ENCODE measurements at regions not wholly inside any gene's neighbourhood (a gene's known extent, or its start where the extent isn't known, plus 50 kb on each side); places are given as distances from the start of the nearest gene placed in this dataset.
A peak's percentile ranks its signal among the peaks of the same experiment; 100 is the strongest.
"Not testable (repeated sequence)": the region's sequence is repeated elsewhere in the genome, so short reads cannot be mapped to it uniquely, and the experiment has no call there.

GRCh38 chr2:190742431-190742830 is 93.5 kb downstream of the NAB1 start:
- DNase-seq: no peak

- no peak for DNase-seq
Measured at GRCh38 chr2:190744041-190744440, 95.2 kb downstream of the NAB1 start.

DNA sequence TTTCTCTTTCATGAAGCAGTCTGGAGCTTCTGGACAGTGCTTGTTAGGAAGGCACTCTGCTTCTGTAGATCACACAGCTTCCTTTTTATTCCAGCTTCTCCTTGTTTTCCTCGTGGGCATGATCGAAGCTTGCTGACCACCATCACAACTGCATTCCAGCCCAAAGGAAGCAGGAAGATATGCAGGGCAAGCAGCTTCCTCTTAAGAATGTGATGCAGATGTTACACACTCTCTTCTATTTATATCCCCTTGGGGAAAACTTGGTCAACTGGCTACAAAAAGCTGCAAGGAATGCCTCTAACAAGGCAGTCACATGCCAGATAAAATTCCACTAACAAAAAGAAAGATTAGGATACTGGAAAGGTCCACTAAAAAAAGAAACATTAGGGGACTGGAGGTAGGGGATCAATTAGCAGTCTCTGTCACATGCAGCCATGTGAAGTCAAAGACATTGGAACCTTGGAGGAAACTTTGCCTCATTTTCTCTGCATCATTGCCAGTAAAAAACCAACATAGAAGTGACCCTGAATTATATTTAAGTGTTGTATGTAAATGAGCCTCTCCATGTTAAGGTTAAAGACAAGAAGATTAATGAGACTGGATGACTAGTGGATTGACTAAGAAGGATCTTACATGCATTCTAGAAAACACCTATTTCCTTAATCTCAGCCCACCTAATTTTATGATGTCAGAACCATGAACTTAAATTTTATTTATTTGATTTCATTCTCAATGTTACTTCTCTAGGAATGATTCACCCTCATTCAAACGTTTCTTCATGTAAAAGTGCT is 98.3 kb downstream of the NAB1 start:
- no peak for DNase-seq

DNA sequence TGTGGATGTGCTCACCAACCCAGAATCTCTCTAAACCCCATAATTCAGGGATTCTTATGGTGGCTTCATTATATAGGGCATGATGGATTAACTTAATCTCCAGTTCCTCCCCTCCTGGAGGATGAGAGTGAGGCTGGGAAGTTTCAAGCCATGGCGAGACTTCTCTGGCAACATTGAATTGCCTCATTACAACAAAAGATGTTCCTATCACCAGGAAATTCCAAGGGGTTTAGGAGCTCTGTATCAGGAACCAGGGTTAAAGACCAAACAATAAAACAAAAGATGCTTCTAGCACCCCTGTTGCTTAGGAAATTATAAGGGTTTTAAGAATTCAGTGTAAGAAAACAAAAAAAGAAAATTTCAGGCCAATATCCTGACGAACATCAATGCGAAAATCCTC is 100.1 kb downstream of the NAB1 start:
- DNase-seq: no peak

DNA sequence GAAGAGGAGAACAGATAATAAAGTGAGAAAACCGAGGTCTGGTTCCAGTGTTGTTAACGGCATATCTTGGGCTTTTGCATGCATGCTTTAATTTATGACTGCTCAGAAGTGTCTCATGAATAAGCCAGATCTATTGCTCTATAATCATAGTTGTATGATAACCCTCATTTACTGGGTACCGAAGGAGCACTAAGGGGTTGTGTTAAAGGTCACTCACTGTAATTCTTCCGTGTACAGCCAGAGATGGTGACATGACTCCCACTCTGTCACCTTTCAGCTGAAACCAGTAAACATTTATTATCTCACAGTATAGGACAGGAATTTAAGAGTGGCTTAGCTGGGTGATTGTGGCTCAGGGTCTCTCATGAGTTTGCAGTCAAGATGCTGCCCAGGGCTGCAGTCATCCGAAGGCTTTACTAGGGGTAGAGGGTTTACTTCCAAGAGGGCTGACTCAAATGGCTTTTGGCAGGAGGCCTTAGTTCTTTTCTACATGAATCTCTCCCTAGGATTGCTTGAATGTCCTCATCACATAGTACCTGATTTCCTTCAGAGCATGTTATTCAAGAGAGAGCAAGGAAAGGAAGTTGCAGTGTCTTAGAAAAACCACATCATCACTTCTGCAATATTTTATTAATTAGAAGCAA is 107.0 kb downstream of the NAB1 start:
- DNase-seq: no peak

DNA sequence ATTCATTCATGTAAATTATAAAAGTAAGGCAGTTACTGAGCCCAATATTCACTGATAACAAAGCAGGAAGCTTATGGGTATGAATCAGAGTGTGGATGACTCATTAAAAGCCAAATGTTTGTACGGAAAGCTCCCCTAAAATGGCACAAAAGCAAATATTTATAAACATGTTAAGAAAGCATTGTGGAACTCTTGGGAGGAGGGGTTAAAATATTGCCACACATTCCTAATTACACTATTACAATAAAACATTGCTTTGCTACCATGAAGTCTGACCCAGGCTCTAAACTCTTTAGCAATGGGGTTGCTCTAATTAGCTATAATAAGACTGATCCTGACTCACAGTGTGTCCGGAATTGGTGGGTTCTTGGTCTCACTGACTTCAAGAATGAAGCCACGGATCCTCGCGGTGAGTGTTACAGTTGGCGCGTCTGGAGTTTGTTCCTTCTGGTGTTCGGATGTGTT is 110.9 kb downstream of the NAB1 start:
- no peak for DNase-seq

DNA sequence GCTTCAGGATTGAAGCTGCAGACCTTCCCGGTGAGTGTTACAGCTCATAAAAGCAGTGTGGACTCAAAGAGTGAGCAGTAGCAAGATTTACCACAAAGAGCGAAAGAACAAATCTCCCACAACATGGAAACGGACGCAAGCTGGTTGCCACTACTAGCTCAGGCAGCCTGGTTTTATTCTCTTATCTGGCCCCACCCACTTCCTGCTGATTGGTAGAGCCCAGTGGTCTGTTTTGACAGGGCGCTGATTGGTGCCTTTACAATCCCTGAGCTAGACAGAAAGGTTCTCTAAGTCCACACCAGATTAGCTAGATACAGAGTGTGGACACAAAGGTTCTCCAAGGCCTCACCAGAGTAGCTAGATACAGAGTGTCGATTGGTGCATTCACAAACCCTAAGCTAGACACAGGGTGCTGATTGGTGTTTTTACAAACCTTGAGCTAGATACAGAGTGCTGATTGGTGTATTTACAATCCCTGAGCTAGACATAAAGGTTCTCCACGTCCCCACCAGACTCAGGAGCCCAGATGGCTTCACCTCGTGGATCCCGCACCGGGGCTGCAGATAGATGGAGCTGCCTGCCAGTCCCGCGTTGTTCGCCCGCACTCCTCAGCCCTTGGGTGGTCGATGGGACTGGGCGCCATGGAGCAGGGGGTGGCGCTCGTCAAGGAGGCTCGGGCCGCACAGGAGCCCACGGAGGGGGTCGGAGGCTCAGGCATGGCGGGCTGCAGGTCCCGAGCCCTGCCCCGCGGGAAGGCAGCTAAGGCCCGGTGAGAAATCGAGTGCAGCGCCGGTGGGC is 111.7 kb downstream of the NAB1 start:
- peak in 1 of 2 donors; percentile 20 for DNase-seq

GRCh38 chr2:190761216-190761615 is 112.3 kb downstream of the NAB1 start:
- DNase-seq: not testable (repeated sequence)

GRCh38 chr2:190762566-190762965 is 113.7 kb downstream of the NAB1 start:
- no peak for DNase-seq

GRCh38 chr2:190763100-190763499 is 114.2 kb downstream of the NAB1 start:
- DNase-seq: no peak

- DNase-seq: no peak
Measured at GRCh38 chr2:190763901-190764514, 115.1 kb downstream of the NAB1 start.

- DNase-seq: no peak
Measured at GRCh38 chr2:190765386-190766173, 115.0 kb upstream of the GLS start.

DNA sequence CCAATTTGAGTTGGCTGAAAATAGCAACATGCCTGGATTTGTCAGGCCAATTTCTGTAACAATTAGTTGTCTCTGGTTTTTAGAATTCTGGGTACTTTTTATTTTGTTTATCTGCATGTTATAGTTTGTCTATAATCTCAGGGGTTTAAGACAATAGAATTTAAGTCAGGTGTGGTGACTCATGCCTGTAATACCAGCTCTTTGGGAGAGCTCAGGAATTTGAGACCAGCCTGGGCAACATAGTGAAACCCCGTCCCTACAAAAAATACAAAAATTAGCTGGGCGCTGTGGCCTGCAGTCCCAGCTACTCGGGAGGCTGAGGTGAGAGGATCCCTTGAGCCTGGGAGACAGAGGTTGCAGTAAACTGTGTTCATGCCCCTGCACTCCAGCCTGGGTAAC is 114.4 kb upstream of the GLS start:
- no peak for DNase-seq

- no peak for DNase-seq
Measured at GRCh38 chr2:190766595-190766994, 114.0 kb upstream of the GLS start.

GRCh38 chr2:190767821-190768220 is 112.8 kb upstream of the GLS start:
- DNase-seq: no peak

- no peak for DNase-seq
Measured at GRCh38 chr2:190769258-190769657, 111.4 kb upstream of the GLS start.

DNA sequence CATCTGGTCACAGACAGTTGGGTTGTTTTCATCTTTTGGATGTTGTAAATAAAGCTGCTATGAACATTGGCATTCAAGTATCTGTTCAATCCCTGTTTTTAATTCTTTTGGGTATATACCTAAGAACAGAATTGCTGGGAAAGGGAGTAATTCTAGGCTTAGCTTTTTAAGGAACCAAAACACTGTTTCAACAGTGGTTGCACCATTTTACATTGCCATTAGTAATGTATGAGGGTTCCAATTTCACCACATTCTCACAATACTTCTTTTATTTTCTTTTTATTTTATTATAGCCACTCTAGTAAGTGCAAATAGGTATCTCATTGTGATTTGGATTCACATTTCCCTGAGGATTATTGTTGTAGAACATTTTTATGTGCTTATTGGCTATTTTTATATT is 108.9 kb upstream of the GLS start:
- no peak for DNase-seq

GRCh38 chr2:190780594-190780993 is 100.0 kb upstream of the GLS start:
- DNase-seq: no peak

DNA sequence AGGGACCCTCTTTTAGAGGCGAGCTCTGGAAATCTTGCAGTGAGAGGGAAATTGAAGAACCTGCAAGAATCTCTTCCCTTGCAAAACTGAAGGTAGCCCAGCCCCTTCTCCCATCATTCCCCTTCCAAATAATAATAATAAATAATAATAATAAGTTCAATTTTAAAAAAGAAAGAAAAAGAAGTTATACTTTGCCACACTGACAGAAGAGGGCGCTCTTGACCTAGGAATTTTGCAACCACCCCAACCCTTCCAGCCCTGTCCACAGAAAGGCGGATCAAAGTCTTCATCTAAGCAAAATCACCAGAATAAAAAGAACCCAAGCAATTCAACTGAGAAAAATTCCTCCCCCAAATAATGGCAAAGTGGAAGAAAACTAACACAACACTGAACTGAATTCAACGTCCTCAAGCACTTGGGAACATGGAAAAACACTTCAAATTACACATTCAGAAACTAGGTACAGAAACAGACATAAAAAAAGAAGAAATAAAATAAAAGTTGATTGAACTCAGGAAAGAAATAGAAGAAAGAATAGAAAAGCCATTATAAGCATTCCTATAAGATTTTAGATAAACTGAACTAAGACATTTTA is 98.9 kb upstream of the GLS start:
- peak; percentile 31 to 62 for DNase-seq

DNA sequence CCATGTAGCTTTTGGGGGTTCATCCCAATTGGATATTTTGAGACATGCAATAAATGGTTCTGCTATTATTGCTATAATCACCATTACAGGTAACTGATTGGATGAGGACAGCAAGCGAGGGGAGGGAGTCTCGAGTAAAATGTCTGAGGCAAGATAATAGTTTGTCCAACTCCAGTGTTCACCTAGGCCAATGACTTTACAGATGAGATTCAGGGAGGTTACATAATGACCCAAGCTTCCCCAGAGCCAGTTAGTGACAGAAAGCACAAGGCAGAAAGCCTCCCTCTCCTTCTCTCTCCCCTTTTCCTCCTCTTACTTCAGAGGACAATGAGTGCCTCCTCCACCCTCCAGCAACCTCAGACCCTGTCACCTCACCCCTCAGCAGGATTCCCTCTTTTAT is 98.4 kb upstream of the GLS start:
- no peak for DNase-seq

- DNase-seq: no peak
Measured at GRCh38 chr2:190783513-190784263, 96.9 kb upstream of the GLS start.
